ENCODE measurements at regions not wholly inside any gene's neighbourhood (a gene's known extent, or its start where the extent isn't known, plus 50 kb on each side); places are given as distances from the start of the nearest gene placed in this dataset.
"Not testable (repeated sequence)": the region's sequence is repeated elsewhere in the genome, so short reads cannot be mapped to it uniquely, and the experiment has no call there.

GRCh38 chr5:26568316-26568715, 470.1 kb downstream of the CDH9 start:
- ChIA-PET POLR2A (no interaction called here), CTCF (no interaction called here)

DNA sequence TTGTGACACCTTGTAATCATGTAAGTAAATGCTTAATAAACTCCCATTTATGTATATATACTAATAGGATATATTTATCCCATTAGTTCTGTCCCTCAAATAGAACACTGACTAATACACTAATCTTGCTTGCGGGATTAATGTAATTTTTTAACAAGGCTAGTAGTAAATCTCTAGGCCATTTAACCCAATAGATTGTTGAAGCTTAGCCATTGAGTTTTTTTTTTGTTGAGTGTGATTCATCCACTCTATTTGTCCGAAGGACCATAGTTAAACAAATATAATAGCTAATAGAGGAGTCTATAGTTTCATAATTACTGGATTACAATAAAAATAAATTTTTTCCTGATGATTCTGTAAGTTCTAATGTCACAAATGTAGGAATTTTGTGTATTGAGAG, 474.4 kb downstream of the CDH9 start:
- POLR2A ChIA-PET: no interaction called here
- CTCF ChIA-PET: no interaction called here

GRCh38 chr5:26553079-26553478, 485.3 kb downstream of the CDH9 start:
- ChIA-PET POLR2A (no interaction called here), CTCF (no interaction called here)

- ChIA-PET POLR2A (no interaction called here), CTCF (no interaction called here)
Observed at GRCh38 chr5:26543987-26544386, 494.4 kb downstream of the CDH9 start.

GRCh38 chr5:26538226-26538625, 500.2 kb downstream of the CDH9 start:
- ChIA-PET CTCF (no interaction called here), POLR2A (no interaction called here)

DNA sequence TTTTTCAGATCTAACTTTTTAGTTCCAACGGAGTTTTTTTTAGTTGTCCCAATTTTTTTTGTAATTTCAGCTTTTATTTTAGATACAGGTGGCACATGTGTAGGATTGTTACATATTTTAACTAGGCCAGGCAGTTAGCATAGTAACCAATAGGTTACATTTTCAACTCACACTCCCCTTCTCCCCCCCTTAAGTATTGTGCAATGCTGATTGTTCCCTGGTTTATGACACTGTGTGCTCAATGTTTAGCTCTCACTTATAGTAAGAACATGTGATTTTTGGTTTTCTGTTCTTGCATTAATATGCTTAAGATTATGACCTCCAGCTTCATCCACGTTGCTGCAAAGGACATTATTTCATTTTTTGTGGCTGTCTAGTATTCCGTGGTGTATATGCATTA, 503.2 kb downstream of the CDH9 start:
- ChIA-PET POLR2A (no interaction called here), CTCF (no interaction called here)

DNA sequence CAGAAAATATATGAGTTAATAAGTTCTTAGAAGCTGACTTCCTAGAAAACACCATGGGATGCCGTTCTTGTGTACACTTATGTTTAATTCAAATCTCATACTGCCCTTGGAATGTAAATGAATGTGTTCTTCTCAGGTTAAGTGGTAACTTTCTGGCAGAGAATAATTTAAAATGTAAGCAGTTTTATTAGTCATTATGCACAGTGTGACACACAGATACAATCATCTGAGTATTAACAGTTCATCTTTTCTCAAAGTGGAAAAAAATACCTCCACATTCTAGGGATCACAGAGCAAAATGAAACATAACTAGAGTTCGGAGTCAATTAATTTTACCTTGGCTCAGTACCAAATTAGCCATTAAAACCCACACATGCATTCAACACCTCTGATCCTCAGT, 508.1 kb downstream of the CDH9 start:
- ChIA-PET POLR2A (no interaction called here), CTCF (no interaction called here)

GRCh38 chr5:26519245-26519644, 519.1 kb downstream of the CDH9 start:
- POLR2A ChIA-PET: no interaction called here
- CTCF ChIA-PET: no interaction called here

DNA sequence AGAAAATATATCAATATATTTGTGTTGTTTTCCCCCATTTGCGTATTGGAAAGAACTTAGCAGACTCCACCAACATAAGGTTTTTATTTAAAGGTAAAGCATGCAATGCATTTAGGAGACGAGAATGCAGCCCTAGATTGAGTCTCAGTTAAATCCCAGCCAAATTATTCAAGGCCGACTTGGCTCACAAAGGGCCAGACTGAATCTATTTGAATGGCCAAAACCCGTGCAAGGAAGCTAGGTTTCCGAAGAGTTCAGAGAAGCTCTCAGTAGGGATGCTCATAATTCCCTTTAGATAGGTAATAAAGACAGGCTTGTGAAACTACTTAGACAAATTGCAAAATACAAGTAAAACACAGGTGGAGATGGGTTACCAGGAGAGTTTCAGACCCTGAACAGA, 520.3 kb downstream of the CDH9 start:
- POLR2A ChIA-PET: no interaction called here

GRCh38 chr5:26498972-26499371, 539.4 kb downstream of the CDH9 start:
- CTCF ChIA-PET: no interaction called here
- POLR2A ChIA-PET: no interaction called here

More for the DNA sequence above, 520.3 kb downstream of the CDH9 start:
- CTCF ChIA-PET: no interaction called here

GRCh38 chr5:26495437-26495836, 542.9 kb downstream of the CDH9 start:
- CTCF ChIA-PET: no interaction called here
- POLR2A ChIA-PET: no interaction called here

DNA sequence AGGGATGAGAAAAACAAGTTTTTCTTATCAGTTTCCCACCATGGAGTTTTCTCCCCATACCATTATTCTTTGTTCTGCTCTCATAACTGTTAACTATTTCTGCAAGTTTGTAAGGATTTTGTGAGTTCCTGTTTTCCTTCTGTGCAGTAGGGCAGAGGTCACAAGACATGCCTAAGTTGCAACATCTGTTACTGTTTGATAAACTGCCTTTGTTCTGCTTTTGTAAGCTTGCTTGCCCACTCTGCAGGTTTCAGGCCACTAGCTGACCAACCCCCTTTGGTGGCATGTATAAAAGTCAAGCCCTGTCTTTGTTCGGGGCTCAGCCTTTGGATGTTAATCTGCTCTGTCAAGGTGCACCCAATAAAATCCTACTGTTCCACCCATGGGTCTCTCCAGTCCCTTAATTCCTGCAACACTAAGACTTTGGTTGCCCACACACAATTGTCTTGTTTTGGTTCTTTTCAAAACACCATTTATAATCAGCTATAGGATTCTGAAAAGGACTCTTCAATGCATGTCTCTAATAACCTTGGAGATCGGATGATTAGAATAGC, 545.4 kb downstream of the CDH9 start:
- POLR2A ChIA-PET: no interaction called here

GRCh38 chr5:26487553-26487952, 550.8 kb downstream of the CDH9 start:
- ChIA-PET CTCF (interaction anchor here (0.7 kb wide), 1 partner anchor 12 kb away, joined by 3 read pairs; no protein-coding TSS in a partner anchor), POLR2A (no interaction called here)

More for the DNA sequence above, 545.4 kb downstream of the CDH9 start:
- CTCF ChIA-PET: no interaction called here

DNA sequence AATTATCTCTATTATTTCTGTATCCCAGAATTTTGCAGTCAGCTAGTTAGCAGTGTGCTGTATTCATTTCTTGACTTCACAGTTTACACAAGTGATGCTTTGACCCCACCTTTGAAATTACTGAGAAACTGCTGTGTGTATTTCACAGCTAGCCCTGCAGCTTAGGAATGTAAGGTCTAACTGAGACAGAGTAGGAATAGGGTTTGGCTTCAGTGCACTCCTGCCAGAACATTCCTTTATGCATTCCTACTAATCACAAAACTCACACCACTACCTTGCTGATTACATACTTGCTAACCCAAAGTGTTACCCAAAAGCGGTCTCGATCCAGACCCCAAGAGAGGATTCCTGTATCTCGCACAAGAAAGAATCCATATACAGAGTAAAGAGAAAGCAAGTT, 551.8 kb downstream of the CDH9 start:
- ChIA-PET CTCF (no interaction called here), POLR2A (no interaction called here)

GRCh38 chr5:26485146-26485860, 553.1 kb downstream of the CDH9 start:
- POLR2A ChIA-PET, CTCF ChIA-PET: not testable (repeated sequence)

DNA sequence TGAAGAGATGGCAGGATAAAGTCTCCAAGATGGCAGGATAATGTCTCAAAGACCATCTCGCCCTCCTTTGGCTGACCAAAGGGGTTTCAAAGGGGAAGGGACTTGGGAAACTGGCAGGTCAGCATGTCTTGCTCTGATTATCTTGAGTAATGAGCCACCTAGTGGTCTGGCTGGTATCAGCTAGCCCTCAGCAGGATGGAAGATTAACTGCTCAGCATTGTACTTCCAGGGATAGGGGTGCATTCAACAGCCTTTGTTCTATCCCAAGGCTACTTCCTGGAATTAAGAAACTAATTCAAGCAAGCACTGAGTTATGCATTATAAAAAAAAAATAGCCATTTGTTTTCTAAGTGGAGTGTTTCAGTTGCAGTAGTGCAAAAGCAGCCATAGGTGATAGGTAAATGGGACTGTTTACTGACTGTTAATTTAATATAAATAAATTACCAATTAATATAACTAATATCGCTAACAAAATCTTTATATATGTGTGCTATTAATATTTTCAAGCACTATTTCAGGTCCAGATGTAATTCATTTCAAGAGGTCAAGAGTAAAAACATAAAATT, 555.5 kb downstream of the CDH9 start:
- ChIA-PET CTCF (no interaction called here), POLR2A (no interaction called here)

GRCh38 chr5:26482076-26482809, 556.1 kb downstream of the CDH9 start:
- ChIA-PET CTCF (no interaction called here), POLR2A (no interaction called here)

DNA sequence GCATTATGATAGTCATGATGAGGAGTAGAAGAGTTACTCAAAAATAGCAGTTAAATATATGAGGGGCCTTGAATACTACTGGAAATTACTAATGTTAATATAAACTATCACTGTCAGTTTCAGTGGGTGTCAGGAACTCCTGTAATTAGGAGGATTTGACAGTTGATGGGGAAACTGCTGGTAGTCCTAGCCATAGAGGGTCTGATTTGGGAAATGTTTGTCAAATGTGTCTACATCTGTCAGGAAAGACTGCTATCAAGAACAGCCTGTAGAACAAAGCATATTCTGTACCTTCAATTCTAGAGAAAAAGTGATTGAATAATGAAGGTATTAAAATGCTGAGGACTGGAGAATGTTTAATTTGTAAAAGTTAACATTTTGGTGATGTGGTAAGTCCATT, 567.9 kb downstream of the CDH9 start:
- POLR2A ChIA-PET: no interaction called here

GRCh38 chr5:26439121-26439520, 599.3 kb downstream of the CDH9 start:
- CTCF ChIA-PET: no interaction called here
- POLR2A ChIA-PET: no interaction called here

More for the DNA sequence above, 567.9 kb downstream of the CDH9 start:
- CTCF ChIA-PET: no interaction called here

DNA sequence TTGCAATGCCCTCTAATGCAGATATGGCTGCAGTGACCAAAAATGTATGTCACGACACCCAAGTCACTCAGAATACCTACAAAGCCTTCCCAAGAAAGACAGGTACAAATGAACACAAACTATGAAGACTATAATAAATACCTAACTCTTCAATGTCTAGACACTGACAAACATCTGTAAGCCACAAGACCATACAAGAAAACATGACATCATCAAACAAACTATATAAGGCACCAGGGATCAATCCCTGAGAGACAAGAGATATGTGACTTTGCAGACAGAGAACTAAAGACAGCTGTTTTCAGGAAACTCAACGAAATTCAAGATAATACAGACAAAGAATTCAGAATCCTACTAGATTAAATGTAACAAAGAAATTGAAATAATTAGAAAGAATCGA, 603.7 kb downstream of the CDH9 start:
- POLR2A ChIA-PET: no interaction called here
- CTCF ChIA-PET: no interaction called here

- ChIA-PET CTCF (no interaction called here), POLR2A (no interaction called here)
Observed at GRCh38 chr5:26432386-26432785, 606.0 kb downstream of the CDH9 start.
